ENCODE measurements at regions not wholly inside any gene's neighbourhood (a gene's known extent, or its start where the extent isn't known, plus 50 kb on each side); places are given as distances from the start of the nearest gene placed in this dataset.

DNA sequence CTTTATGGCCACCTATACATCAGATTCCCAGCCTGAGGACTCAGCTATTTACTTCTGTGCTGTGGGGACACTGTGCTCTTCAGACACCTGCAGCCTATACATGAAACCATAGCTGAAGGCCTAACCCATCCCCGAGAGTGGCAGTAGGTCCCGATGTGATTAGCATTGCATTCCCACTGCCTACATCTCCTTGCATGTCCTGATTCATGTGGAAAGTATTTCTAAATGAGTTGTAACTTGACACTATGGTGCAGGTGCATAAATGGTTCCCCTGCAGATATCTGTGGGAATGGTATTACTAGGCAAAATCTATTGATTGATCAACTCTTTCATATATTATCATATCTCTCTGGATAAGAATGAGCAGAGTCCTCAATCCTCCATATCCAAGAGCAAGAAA is 433.5 kb downstream of the DAD1 start:
- Histone ChIP-seq H3K36me3 (ENCODE audit: control insufficient read depth in 4 of 4, insufficient read depth in 3 of 4, low read depth in 1 of 4, low read length in 3 of 4) (no peaks in the 10 kb centered on the region), H3K9ac (ENCODE audit: low read depth in 1 of 2, low read length in 2 of 2) (no peak overlapping the region), H3K4me3 (ENCODE audit: low read depth in 1 of 3, low read length in 3 of 3) (no peak overlapping the region), H3K27me3 (ENCODE audit: control insufficient read depth in 4 of 4, insufficient read depth in 4 of 4, low read length in 3 of 4) (peaks cover 0 to 4% (median 0%) of the 10 kb centered on the region in 4 donors), H3K27ac (ENCODE audit: low read depth in 1 of 2, low read length in 2 of 2) (no peak overlapping the region), H3K4me1 (ENCODE audit: control insufficient read depth in 4 of 4, insufficient read depth in 4 of 4, low read length in 3 of 4) (no peaks in the 10 kb centered on the region), H3K9me3 (ENCODE audit: control insufficient read depth in 4 of 4, low read length in 3 of 4) (peaks cover 0 to 5% (median 1%) of the 10 kb centered on the region in 4 donors)
- no peak for TF ChIP-seq HNF4A (conservative IDR thresholded peaks at IDR 0.05)
- no peak for TF ChIP-seq GABPA (IDR thresholded peaks at IDR 0.05 in 1 of 2, conservative IDR thresholded peaks at IDR 0.05 in 1 of 2)
- no peak for TF ChIP-seq FOXA1 (IDR thresholded peaks at IDR 0.05)
- TF ChIP-seq NR2F2 (IDR thresholded peaks at IDR 0.05): no peak
- no peak for DNase-seq (ENCODE audit: low spot score)
- WGBS: 83% methylated on average over 2 of the region's 2 CpGs

DNA sequence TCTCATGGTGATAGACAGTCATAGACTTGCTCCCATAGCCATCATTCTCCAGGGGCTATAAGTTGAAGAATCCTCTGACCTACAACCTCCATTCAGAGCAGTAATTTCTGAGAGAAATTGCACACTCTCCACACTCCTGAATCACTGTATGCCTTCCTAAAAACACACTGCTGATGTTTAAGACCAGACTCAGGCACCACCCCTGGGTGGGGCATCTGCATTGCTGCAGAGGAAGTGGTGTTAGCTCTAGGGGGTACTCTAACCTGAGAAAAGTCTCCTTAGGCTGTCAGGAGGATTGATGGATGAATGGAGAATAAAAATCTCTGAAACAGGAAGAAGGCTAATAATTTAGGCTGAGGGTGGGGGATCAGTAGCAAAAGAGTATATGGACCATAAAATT is 436.1 kb downstream of the DAD1 start:
- no peak for TF ChIP-seq ATF3 (IDR thresholded peaks at IDR 0.05)
- TF ChIP-seq HNF4A (conservative IDR thresholded peaks at IDR 0.05): no peak
- TF ChIP-seq RAD21 (IDR thresholded peaks at IDR 0.05): no peak
- no peak for TF ChIP-seq JUND (IDR thresholded peaks at IDR 0.05)
- no peak for TF ChIP-seq EGR1 (IDR thresholded peaks at IDR 0.05; ENCODE audit: low read depth in 2 of 2)
- TF ChIP-seq FOXA1 (IDR thresholded peaks at IDR 0.05): no peak
- TF ChIP-seq GABPA (IDR thresholded peaks at IDR 0.05 in 1 of 2, conservative IDR thresholded peaks at IDR 0.05 in 1 of 2): no peak
- no peak overlapping the region for H3K4me3 ChIP-seq (ENCODE audit: low read depth in 1 of 3, low read length in 3 of 3)
- H3K27ac ChIP-seq (ENCODE audit: low read depth in 1 of 2, low read length in 2 of 2): no peak overlapping the region
- H3K9me3 ChIP-seq (ENCODE audit: control insufficient read depth in 4 of 4, low read length in 3 of 4): peaks cover 0 to 5% (median 1%) of the 10 kb centered on the region in 4 donors
- H3K36me3 ChIP-seq (ENCODE audit: control insufficient read depth in 4 of 4, insufficient read depth in 3 of 4, low read depth in 1 of 4, low read length in 3 of 4): no peaks in the 10 kb centered on the region
- H3K9ac ChIP-seq (ENCODE audit: low read depth in 1 of 2, low read length in 2 of 2): no peak overlapping the region
- no peak for DNase-seq (ENCODE audit: low spot score)
- H3K4me1 ChIP-seq (ENCODE audit: control insufficient read depth in 4 of 4, insufficient read depth in 4 of 4, low read length in 3 of 4): no peaks in the 10 kb centered on the region
- peaks cover 0 to 7% (median 0%) of the 10 kb centered on the region in 4 donors for H3K27me3 ChIP-seq (ENCODE audit: control insufficient read depth in 4 of 4, insufficient read depth in 4 of 4, low read length in 3 of 4)

GRCh38 chr14:22152161-22152870 is 436.7 kb downstream of the DAD1 start:
- DNase-seq (ENCODE audit: low spot score): no peak
- 63% methylated on average over 3 of the region's 3 CpGs for WGBS
- H3K4me3 ChIP-seq (ENCODE audit: low read depth in 1 of 3, low read length in 3 of 3): no peak overlapping the region
- no peak overlapping the region for H3K27ac ChIP-seq (ENCODE audit: low read depth in 1 of 2, low read length in 2 of 2)
- H3K9ac ChIP-seq (ENCODE audit: low read depth in 1 of 2, low read length in 2 of 2): no peak overlapping the region
- H3K4me1 ChIP-seq (ENCODE audit: control insufficient read depth in 4 of 4, insufficient read depth in 4 of 4, low read length in 3 of 4): no peaks in the 10 kb centered on the region
- peaks cover 0 to 7% (median 0%) of the 10 kb centered on the region in 4 donors for H3K27me3 ChIP-seq (ENCODE audit: control insufficient read depth in 4 of 4, insufficient read depth in 4 of 4, low read length in 3 of 4)
- H3K9me3 ChIP-seq (ENCODE audit: control insufficient read depth in 4 of 4, low read length in 3 of 4): peaks cover 0 to 5% (median 1%) of the 10 kb centered on the region in 4 donors
- no peak for TF ChIP-seq YY1 (IDR thresholded peaks at IDR 0.05)
- TF ChIP-seq GABPA (IDR thresholded peaks at IDR 0.05 in 1 of 2, conservative IDR thresholded peaks at IDR 0.05 in 1 of 2): no peak
- no peak for TF ChIP-seq MAX (IDR thresholded peaks at IDR 0.05)
- H3K36me3 ChIP-seq (ENCODE audit: control insufficient read depth in 4 of 4, insufficient read depth in 3 of 4, low read depth in 1 of 4, low read length in 3 of 4): no peaks in the 10 kb centered on the region

GRCh38 chr14:22151121-22151520 is 437.9 kb downstream of the DAD1 start:
- Histone ChIP-seq H3K27ac (ENCODE audit: low read depth in 1 of 2, low read length in 2 of 2) (no peak overlapping the region), H3K4me3 (ENCODE audit: low read depth in 1 of 3, low read length in 3 of 3) (no peak overlapping the region), H3K9me3 (ENCODE audit: control insufficient read depth in 4 of 4, low read length in 3 of 4) (peaks cover 0 to 5% (median 1%) of the 10 kb centered on the region in 4 donors), H3K27me3 (ENCODE audit: control insufficient read depth in 4 of 4, insufficient read depth in 4 of 4, low read length in 3 of 4) (peaks cover 0 to 7% (median 0%) of the 10 kb centered on the region in 4 donors), H3K36me3 (ENCODE audit: control insufficient read depth in 4 of 4, insufficient read depth in 3 of 4, low read depth in 1 of 4, low read length in 3 of 4) (no peaks in the 10 kb centered on the region), H3K9ac (ENCODE audit: low read depth in 1 of 2, low read length in 2 of 2) (no peak overlapping the region), H3K4me1 (ENCODE audit: control insufficient read depth in 4 of 4, insufficient read depth in 4 of 4, low read length in 3 of 4) (no peaks in the 10 kb centered on the region)
- DNase-seq (ENCODE audit: low spot score): no peak
- 74% methylated on average over 4 of the region's 4 CpGs for WGBS
- TF ChIP-seq HNF4G (IDR thresholded peaks at IDR 0.05): no peak
- no peak for TF ChIP-seq NR2F2 (IDR thresholded peaks at IDR 0.05)
- no peak for TF ChIP-seq RAD21 (IDR thresholded peaks at IDR 0.05)
- TF ChIP-seq EGR1 (IDR thresholded peaks at IDR 0.05; ENCODE audit: low read depth in 2 of 2): no peak
- TF ChIP-seq HNF4A (conservative IDR thresholded peaks at IDR 0.05): no peak
- no peak for TF ChIP-seq ATF3 (IDR thresholded peaks at IDR 0.05)
- no peak for TF ChIP-seq YY1 (IDR thresholded peaks at IDR 0.05)
- no peak for TF ChIP-seq GABPA (IDR thresholded peaks at IDR 0.05 in 1 of 2, conservative IDR thresholded peaks at IDR 0.05 in 1 of 2)
- TF ChIP-seq TAF1 (conservative IDR thresholded peaks at IDR 0.05): no peak
- TF ChIP-seq SP1 (IDR thresholded peaks at IDR 0.05): no peak
- TF ChIP-seq ZBTB33 (IDR thresholded peaks at IDR 0.05): no peak
- no peak for TF ChIP-seq RXRA (IDR thresholded peaks at IDR 0.05)
- no peak for TF ChIP-seq REST (IDR thresholded peaks at IDR 0.05)
- TF ChIP-seq FOXA1 (IDR thresholded peaks at IDR 0.05): no peak

Measured in liver (tissue), 7 donors.